SHP77 (cell line): ENCODE measurements at regions not wholly inside any gene's neighbourhood (a gene's known extent, or its start where the extent isn't known, plus 50 kb on each side); places are given as distances from the start of the nearest gene placed in this dataset.

Experiments used
- DNase-seq, 2 experiments: peaks; one replicate each; lab custom pipeline; 2025; lab: John Stamatoyannopoulos, UW

DNA sequence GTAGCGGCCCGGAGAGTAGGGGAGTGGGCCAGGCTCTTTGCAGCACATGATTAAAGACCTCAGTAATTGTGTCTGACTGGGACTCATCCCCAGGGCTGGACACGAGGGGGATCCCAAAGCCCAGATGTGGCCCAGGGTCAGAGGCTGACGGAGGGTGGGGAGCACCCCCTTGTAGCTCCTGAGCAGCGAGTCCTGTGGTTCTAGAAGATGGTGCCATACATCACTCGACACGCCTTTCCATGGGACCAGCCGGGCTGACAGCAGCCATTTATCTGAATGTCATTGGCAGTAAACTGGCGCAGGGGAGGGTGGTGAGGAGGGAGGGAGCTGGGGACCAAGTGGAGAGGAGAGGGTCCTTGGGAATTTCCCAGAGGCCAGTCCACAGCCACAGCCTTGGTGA, 65.1 kb upstream of the FAM222A start:
- no peak for DNase-seq

DNA sequence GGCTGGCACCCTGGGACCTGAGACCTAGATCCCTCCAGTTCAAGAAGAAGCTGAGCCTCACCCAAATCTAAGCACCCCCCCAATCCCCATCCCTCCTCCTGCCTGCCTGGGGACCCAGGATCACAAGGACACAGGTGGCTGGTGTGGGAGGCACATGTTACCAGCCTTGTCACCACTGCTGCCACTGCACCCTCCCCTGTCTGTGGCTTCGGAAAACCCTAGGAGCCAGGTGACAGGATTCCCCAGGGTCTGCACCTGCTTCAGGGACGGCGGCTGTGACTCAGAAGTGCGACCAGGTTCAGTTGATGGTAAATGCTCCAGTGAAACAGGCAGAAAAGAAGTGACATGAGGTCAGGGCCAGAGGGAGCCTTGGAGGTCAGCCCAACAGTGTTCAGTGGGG, 62.8 kb upstream of the FAM222A start:
- DNase-seq = peak in 1 of 2 experiments; percentile 11

DNA sequence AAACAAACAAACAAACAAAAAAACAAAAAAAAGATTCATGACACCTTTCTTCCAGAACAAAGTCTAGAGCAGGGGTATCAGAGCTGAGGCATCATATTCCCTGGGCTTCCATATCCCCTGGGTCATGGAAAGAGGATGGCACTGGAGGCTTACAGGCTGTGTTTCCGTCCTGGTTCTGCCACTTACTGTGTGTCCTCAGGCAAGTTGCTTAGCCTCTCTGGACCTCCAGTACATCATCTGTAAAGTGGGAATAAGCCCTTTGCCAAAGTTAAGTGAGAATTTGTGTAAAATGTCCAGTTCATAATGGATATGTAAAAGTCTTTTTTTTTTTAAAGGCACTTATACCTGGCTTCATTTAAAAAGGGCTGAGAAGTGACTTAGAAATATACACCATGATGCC, 62.0 kb upstream of the FAM222A start:
- DNase-seq = no peak

DNA sequence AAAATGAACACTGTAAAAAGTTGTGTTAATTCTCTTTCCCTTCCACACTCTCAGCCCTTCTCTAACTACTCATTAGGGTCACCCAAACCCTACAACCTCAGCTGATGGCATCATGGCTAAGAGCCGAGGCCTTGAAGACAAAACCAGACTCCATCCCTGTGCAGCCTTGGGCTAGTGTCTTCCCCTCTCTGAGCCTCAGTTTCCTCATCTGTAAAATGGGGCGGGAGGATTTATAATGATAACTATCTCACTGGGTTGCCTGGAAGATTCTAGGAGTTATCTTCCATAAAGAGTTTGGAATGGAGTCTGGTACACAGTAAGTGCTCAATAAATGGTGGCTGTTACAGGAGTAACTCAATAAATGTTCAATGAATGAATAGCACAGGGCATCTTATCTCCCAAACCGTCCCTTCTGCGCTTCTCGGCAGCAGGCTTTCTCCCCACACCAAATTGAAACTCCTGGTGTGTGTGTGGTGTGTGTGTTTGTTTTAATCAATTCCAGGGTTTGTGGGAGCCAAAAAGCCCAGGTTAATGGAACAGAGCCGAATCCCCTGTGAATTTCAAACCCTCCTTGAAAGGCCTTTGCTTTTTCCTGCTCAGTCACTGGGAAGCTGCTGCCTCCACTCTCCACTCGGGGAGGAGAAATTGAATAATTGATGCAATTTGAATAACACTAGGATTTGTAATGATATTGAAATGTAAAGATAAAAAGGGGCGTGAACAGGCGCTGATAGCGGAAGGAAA, 61.2 kb upstream of the FAM222A start:
- DNase-seq = no peak

DNA sequence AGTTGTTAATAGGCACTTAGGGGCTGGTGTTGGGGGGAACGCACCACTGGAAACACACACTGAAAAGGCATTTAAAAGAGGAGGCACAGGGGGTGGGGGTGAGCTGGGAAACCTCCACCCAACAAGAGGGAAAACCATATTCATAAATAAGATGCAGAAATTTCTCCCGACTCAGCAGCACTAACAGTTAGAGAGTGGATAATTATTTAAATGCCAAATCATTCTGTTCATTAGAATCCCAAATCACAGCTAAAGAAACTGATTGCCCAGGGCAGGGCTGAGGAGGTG, 60.7 kb upstream of the FAM222A start:
- DNase-seq = no peak

DNA sequence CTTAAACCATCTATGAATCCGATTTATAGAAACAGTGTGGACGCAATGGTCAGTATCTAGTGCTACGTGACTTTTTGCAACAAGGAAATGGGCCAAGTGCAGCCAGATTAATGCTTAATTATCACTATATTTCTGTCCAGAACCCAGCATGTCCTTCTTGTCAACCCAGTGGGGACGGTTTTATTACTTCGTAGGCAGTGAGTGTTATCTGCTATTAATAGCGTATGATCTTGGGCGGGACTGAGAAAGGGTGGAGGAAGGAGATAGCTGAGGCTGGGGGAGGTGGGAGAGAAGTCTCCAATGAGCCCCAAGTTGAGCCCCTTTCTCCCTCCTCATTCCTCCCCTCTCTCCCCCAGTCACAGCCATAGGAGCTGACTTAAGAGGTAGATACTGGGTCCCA, 59.7 kb upstream of the FAM222A start:
- DNase-seq = no peak

DNA sequence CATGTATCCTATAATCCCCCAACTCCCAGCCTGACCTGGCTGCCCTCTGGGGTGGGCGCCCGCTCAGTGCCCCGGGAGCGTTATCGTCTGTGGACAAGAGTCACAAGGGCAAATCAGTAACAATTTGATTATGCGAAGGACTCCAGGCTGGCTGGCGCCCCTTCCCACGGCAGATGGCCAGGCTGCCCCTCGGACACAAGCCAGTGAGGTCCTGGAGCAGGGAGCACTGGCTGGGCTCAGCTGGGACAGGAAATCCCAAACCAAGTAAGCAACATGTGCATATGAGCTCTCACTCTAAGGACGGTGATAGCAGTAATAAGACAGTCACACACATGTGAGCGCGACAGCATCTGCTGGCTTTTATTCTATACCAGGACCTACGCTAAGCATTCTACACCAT, 59.3 kb upstream of the FAM222A start:
- DNase-seq = no peak

DNA sequence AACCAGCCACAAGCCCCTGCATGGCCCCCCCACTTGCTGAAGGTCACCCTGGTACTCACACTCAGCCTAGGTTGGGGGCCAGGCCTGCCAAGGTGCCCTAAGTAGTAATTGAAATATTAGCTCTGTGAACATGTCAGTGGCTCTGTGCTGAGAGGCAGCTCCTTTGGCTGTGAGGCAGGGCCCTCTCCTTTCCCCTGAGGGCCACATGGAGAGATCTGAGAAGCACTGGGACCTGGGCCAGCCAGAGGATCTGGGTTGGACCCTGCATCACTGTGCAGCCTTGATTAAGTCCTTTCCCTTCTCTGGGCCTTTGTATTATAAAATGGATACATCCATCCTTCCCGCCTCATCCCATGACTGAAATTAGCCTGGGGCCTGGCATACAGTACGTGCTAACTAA, 58.0 kb upstream of the FAM222A start:
- no peak for DNase-seq

DNA sequence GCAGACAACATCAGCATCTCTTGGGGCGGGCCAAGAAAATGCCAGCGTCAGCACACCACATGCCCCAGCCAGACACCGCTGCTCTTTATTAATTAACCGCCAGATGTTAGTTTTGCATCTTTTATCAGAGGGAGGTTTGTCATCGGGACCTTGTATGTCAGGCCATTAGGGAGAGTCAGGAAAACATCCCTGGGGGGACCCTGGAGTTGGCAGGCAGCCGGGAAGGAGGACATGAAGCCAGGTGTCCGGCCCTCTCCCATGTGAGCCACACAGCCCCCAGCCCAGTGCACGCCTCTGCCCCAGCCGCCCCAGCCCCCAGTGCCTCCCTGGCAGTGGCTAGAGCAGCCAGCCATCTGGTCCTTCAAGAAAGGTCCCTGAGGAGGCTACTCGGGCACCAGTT, 56.9 kb upstream of the FAM222A start:
- no peak for DNase-seq

DNA sequence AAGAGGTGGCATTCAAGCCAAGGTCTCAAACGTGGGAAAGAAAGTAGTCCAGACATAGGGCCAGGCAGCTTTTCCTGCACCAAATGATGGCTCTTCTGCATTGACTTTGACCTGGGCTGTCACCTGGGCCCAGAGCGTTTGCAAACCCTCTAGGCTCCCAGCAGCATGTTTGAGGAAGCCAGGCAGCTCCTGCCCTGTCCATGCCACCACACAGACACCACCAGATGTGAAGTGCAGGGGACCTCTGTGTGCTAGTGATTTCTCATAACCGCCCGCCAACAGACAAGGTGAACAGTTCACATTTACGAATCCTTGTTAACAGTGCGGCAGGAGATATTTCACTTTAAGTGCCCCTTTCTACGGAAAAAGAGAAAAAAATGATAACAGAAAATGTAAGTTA, 49.8 kb upstream of the FAM222A start:
- no peak for DNase-seq
